ENCODE measurements at regions not wholly inside any gene's neighbourhood (a gene's known extent, or its start where the extent isn't known, plus 50 kb on each side); places are given as distances from the start of the nearest gene placed in this dataset.

DNA sequence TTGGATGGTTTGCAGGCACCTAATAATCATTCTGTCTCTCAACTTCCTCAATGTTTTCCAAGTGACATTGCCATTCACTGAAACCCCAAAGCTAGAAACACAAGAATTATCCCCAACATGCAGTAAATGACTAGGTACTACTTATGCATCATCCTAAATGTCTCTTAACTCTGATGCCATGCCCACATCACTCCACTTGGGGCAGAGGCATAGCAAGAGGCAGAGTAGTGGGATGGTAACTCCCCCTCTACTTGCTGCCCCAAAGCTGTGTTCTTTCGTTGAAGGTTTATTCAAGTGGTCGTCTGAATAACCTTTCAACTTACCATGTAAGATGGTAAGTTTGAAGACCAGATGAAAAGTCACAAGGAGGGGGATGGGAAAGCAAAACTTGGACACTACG lies 77.9 kb upstream of the SOX5 start:
- Histone ChIP-seq H3K36me3 (no peaks in the 10 kb centered on the region), H3K27me3 (no peaks in the 10 kb centered on the region), H3K4me3 (no peak overlapping the region), H3K9me3 (no peaks in the 10 kb centered on the region), H3K27ac (no peak overlapping the region), H3K4me1 (no peaks in the 10 kb centered on the region)
- intact Hi-C loops (cut with DNase I; ENCODE audit: low total_unique reads): no loop called here
- no peak for DNase-seq (ENCODE audit: low spot score in 2 of 2)
- TF ChIP-seq POLR2A (IDR thresholded peaks at IDR 0.05) (no peak), POLR2AphosphoS5 (IDR thresholded peaks at IDR 0.05) (no peak)
- TF ChIP-seq, protein P1, sequence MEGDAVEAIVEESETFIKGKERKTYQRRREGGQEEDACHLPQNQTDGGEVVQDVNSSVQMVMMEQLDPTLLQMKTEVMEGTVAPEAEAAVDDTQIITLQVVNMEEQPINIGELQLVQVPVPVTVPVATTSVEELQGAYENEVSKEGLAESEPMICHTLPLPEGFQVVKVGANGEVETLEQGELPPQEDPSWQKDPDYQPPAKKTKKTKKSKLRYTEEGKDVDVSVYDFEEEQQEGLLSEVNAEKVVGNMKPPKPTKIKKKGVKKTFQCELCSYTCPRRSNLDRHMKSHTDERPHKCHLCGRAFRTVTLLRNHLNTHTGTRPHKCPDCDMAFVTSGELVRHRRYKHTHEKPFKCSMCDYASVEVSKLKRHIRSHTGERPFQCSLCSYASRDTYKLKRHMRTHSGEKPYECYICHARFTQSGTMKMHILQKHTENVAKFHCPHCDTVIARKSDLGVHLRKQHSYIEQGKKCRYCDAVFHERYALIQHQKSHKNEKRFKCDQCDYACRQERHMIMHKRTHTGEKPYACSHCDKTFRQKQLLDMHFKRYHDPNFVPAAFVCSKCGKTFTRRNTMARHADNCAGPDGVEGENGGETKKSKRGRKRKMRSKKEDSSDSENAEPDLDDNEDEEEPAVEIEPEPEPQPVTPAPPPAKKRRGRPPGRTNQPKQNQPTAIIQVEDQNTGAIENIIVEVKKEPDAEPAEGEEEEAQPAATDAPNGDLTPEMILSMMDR (IDR thresholded peaks at IDR 0.05): no peak

DNA sequence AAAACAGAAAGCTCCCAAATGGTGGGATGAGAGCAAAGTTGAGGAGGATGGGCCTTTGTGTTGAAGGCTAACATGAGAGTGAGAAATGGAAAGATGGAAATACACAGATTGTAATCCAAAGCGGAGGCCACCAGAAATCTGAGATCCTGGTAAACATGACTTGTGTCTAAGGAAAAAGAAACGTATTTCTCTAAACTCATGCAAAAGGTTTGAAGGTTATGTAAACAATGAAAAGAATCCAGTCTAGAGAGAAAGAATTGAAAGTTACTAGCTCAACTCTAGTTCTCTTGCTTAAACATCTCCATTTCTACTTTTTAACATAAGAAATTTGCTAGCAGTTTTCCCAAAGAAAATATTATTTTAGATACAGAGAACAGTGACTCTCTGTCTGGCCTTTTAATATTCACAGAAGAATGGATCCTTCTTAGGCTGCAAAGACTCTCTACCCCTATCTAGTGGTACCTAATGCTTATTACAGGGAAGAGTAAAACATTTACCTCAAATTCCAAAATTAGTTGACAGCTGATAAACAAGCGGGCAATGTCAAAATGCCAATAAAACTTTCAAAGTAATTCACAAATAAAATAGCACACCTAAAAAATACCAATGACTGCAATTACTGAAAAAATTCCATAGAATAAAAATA lies 75.8 kb upstream of the SOX5 start:
- Histone ChIP-seq H3K27me3 (no peaks in the 10 kb centered on the region), H3K9me3 (no peaks in the 10 kb centered on the region), H3K27ac (no peak overlapping the region), H3K4me1 (no peaks in the 10 kb centered on the region), H3K4me3 (no peak overlapping the region), H3K36me3 (no peaks in the 10 kb centered on the region)
- no peak for TF ChIP-seq POLR2A (IDR thresholded peaks at IDR 0.05)
- TF ChIP-seq, protein P1 (IDR thresholded peaks at IDR 0.05): no peak
- no peak for TF ChIP-seq POLR2AphosphoS5 (IDR thresholded peaks at IDR 0.05)
- intact Hi-C loops (cut with DNase I; ENCODE audit: low total_unique reads): no loop called here
- DNase-seq (ENCODE audit: low spot score in 2 of 2): no peak

DNA sequence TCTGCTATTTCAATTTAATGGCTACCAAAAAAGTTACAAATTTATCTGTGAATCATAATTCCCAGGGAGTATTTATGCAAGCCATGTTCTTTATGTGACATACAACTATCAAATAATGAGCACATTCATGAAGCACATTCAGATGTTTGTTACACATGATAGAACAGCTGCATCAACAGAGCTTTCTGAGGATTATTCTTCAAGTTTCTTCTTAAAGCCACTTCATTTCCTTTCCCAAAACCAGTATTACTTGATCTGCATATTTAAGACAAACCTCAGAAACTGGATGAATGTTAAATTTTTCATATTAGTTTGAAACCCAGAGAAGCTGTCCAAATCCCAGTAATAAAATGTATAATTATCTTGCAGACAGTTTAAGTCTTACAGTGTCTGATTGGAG lies 73.6 kb upstream of the SOX5 start:
- H3K9me3 ChIP-seq: no peaks in the 10 kb centered on the region
- no peaks in the 10 kb centered on the region for H3K36me3 ChIP-seq
- no peak for DNase-seq (ENCODE audit: low spot score in 2 of 2)

DNA sequence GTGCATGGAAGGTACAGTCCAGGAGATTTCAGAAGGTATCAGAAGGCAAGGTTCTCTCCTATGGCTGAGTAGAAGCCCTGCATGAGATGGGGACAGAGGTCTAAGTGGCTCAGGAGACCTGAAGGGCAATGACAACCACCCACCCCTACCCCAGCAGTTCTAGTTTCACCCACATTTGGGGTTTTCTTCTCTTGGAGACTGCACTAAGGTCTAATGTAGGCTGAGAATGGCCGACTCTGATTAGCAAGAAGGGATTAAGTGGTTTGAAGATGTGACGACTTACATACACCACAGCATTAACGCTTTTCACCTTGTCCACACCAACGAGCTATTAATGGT lies 71.7 kb upstream of the SOX5 start:
- no peak for TF ChIP-seq POLR2AphosphoS5 (IDR thresholded peaks at IDR 0.05)
- no peak for TF ChIP-seq POLR2A (IDR thresholded peaks at IDR 0.05)
- TF ChIP-seq, protein P1 (IDR thresholded peaks at IDR 0.05): no peak
- DNase-seq (ENCODE audit: low spot score in 2 of 2): no peak

More for the DNA sequence above, 73.6 kb upstream of the SOX5 start:
- intact Hi-C loops (cut with DNase I; ENCODE audit: low total_unique reads): no loop called here
- H3K27ac ChIP-seq: no peak overlapping the region
- TF ChIP-seq, protein P1 (IDR thresholded peaks at IDR 0.05): no peak
- no peak for TF ChIP-seq POLR2A (IDR thresholded peaks at IDR 0.05)
- TF ChIP-seq POLR2AphosphoS5 (IDR thresholded peaks at IDR 0.05): no peak
- no peak overlapping the region for H3K4me3 ChIP-seq
- no peaks in the 10 kb centered on the region for H3K27me3 ChIP-seq
- no peaks in the 10 kb centered on the region for H3K4me1 ChIP-seq

DNA sequence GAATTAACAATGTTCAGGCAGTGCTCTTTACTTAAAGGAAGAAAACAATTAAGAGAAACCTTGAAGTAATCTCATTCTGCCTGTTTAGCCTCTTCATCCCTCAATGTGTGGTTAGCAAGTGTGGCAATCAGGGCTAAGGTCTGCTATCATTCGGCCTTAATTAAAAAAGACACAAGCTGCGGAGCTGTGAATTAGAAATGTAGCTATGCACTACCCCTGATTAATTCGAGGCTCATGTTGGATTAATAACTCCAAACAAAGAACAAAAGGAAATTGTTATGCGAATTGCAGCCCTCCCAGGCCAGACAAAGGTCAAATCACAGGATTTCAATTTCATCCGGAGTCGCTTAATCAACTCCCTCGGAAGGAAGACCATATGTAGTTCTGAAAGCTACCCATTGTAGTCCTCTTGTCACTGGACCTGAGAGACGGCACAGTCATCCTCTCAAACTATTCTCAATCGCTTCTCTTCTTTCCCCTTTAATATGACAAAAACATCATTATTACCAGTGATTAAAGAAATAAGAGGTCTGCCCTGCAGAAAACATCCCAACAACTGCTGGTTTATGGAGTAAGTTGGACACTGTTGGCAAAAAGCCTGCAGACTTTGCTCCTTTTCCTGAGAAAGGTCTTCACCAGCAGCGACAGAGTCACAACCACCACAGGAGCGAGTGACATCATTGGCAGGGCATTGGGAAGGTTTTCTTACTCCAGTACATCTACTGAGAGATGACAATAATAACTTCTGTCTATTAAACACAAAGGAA lies 71.1 kb upstream of the SOX5 start:
- H3K27me3 ChIP-seq: no peaks in the 10 kb centered on the region
- TF ChIP-seq POLR2AphosphoS5 (IDR thresholded peaks at IDR 0.05) (no peak), POLR2A (IDR thresholded peaks at IDR 0.05) (no peak)
- TF ChIP-seq, protein P1 (IDR thresholded peaks at IDR 0.05): no peak
- intact Hi-C loops (cut with DNase I; ENCODE audit: low total_unique reads): no loop called here
- no peaks in the 10 kb centered on the region for H3K4me1 ChIP-seq
- no peak overlapping the region for H3K4me3 ChIP-seq
- no peak overlapping the region for H3K27ac ChIP-seq
- H3K9me3 ChIP-seq: no peaks in the 10 kb centered on the region
- DNase-seq (ENCODE audit: low spot score in 2 of 2): no peak
- no peaks in the 10 kb centered on the region for H3K36me3 ChIP-seq

More for the DNA sequence above, 71.7 kb upstream of the SOX5 start:
- H3K4me1 ChIP-seq: no peaks in the 10 kb centered on the region
- H3K4me3 ChIP-seq: no peak overlapping the region
- no peaks in the 10 kb centered on the region for H3K27me3 ChIP-seq
- H3K27ac ChIP-seq: no peak overlapping the region
- intact Hi-C loops (cut with DNase I; ENCODE audit: low total_unique reads): no loop called here
- H3K9me3 ChIP-seq: no peaks in the 10 kb centered on the region
- H3K36me3 ChIP-seq: no peaks in the 10 kb centered on the region

Measured in breast epithelium (tissue), 4 donors.